ENCODE measurements at regions not wholly inside any gene's neighbourhood (a gene's known extent, or its start where the extent isn't known, plus 50 kb on each side); places are given as distances from the start of the nearest gene placed in this dataset.

GRCh38 chr3:95218484-95218883 is 1155.6 kb downstream of the NSUN3 start:
- peaks cover 11% of the 10 kb centered on the region for H3K36me3 Mint-ChIP-seq (ENCODE audit: insufficient read depth)
- H3K27me3 Mint-ChIP-seq, result no peaks in the 10 kb centered on the region
- peak overlapping the region; percentile 45 for H3K27ac Mint-ChIP-seq
- no peak for DNase-seq (ENCODE audit: low spot score, unreplicated experiment)
- peaks cover 10% of the 10 kb centered on the region for H3K4me1 Mint-ChIP-seq (ENCODE audit: low read depth)
- H3K9me3 Mint-ChIP-seq (ENCODE audit: low read depth), result peaks cover 28% of the 10 kb centered on the region
- H3K4me3 Mint-ChIP-seq (ENCODE audit: low read depth), result no peak overlapping the region
- TF ChIP-seq, protein P1, sequence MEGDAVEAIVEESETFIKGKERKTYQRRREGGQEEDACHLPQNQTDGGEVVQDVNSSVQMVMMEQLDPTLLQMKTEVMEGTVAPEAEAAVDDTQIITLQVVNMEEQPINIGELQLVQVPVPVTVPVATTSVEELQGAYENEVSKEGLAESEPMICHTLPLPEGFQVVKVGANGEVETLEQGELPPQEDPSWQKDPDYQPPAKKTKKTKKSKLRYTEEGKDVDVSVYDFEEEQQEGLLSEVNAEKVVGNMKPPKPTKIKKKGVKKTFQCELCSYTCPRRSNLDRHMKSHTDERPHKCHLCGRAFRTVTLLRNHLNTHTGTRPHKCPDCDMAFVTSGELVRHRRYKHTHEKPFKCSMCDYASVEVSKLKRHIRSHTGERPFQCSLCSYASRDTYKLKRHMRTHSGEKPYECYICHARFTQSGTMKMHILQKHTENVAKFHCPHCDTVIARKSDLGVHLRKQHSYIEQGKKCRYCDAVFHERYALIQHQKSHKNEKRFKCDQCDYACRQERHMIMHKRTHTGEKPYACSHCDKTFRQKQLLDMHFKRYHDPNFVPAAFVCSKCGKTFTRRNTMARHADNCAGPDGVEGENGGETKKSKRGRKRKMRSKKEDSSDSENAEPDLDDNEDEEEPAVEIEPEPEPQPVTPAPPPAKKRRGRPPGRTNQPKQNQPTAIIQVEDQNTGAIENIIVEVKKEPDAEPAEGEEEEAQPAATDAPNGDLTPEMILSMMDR (IDR thresholded peaks at IDR 0.05; ENCODE audit: unreplicated experiment), result no peak

DNA sequence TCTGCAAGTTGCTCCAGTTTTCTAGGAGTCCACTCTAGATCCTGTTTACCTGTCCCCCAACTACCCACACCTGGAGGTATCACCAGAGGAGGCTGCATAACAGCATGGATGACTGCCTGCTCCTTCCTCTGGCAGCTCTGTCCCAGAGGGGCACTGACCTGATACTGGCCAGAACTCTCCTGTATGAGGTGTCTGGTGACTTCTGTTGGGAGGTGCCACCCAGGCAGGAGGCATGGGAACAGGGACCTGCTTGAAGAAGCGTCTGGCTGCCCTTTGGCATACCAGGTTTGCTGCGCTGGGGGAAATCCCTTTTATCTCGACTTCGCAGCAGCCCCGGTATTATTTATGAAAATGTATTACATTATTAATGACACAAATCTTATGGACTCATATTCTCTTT is 1163.6 kb downstream of the NSUN3 start:
- Mint-ChIP-seq H3K27ac (no peak overlapping the region), H3K4me3 (ENCODE audit: low read depth) (no peak overlapping the region), H3K36me3 (ENCODE audit: insufficient read depth) (peaks cover 15% of the 10 kb centered on the region), H3K9me3 (ENCODE audit: low read depth) (peaks cover 44% of the 10 kb centered on the region), H3K4me1 (ENCODE audit: low read depth) (no peaks in the 10 kb centered on the region), H3K27me3 (no peaks in the 10 kb centered on the region)
- no peak for DNase-seq (ENCODE audit: low spot score, unreplicated experiment)
- TF ChIP-seq, protein P1 (IDR thresholded peaks at IDR 0.05; ENCODE audit: unreplicated experiment), result no peak

GRCh38 chr3:95227092-95227491 is 1164.2 kb downstream of the NSUN3 start:
- TF ChIP-seq, protein P1 (IDR thresholded peaks at IDR 0.05; ENCODE audit: unreplicated experiment), result no peak
- H3K27me3 Mint-ChIP-seq, result no peaks in the 10 kb centered on the region
- DNase-seq (ENCODE audit: low spot score, unreplicated experiment), result no peak
- peaks cover 39% of the 10 kb centered on the region for H3K9me3 Mint-ChIP-seq (ENCODE audit: low read depth)
- no peak overlapping the region for H3K4me3 Mint-ChIP-seq (ENCODE audit: low read depth)
- H3K27ac Mint-ChIP-seq, result no peak overlapping the region
- H3K36me3 Mint-ChIP-seq (ENCODE audit: insufficient read depth), result peaks cover 11% of the 10 kb centered on the region
- no peaks in the 10 kb centered on the region for H3K4me1 Mint-ChIP-seq (ENCODE audit: low read depth)

GRCh38 chr3:95228416-95228815 is 1165.6 kb downstream of the NSUN3 start:
- Mint-ChIP-seq H3K9me3 (ENCODE audit: low read depth) (peaks cover 36% of the 10 kb centered on the region), H3K27ac (no peak overlapping the region), H3K4me1 (ENCODE audit: low read depth) (peaks cover 4% of the 10 kb centered on the region), H3K4me3 (ENCODE audit: low read depth) (no peak overlapping the region), H3K36me3 (ENCODE audit: insufficient read depth) (peaks cover 10% of the 10 kb centered on the region), H3K27me3 (no peaks in the 10 kb centered on the region)
- no peak for DNase-seq (ENCODE audit: low spot score, unreplicated experiment)
- TF ChIP-seq, protein P1 (IDR thresholded peaks at IDR 0.05; ENCODE audit: unreplicated experiment), result no peak

DNA sequence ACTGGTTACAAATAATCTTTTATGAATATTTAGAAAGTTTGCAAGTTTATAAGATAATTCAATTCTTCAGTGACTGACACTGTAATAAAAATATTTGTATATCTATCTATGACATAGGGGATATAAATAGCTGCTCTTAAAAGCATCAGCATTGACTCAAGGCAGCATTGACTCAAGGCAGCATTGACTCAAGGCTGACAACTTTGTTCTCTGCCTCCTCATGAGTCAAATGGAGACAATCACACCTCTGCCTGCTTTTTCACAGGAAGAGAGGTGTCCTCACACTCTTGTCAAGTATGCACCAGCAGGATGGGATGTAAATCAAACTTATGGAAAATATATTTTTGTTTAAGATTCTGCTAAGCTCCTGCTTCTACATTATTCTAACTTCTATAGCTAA is 1173.1 kb downstream of the NSUN3 start:
- peaks cover 3% of the 10 kb centered on the region for H3K9me3 Mint-ChIP-seq (ENCODE audit: low read depth)
- H3K36me3 Mint-ChIP-seq (ENCODE audit: insufficient read depth), result no peaks in the 10 kb centered on the region
- H3K4me3 Mint-ChIP-seq (ENCODE audit: low read depth), result no peak overlapping the region
- DNase-seq (ENCODE audit: low spot score, unreplicated experiment), result no peak
- no peak overlapping the region for H3K27ac Mint-ChIP-seq
- no peaks in the 10 kb centered on the region for H3K27me3 Mint-ChIP-seq
- H3K4me1 Mint-ChIP-seq (ENCODE audit: low read depth), result peaks cover 8% of the 10 kb centered on the region
- TF ChIP-seq, protein P1 (IDR thresholded peaks at IDR 0.05; ENCODE audit: unreplicated experiment), result no peak

All from progenitor cell of endocrine pancreas (in vitro differentiated cells).